SK-N-SH (cell line): ENCODE measurements at regions not wholly inside any gene's neighbourhood (a gene's known extent, or its start where the extent isn't known, plus 50 kb on each side); places are given as distances from the start of the nearest gene placed in this dataset.

Experiments
- CTCF ChIA-PET: fragments of 300-600, 350-600 bp; formaldehyde crosslinking; extraction: SDS; loops from one replicate; lab custom pipeline; 2021; lab: Yijun Ruan, JAX
- POLR2A ChIA-PET: fragments of 350-600 bp; sonication (Branson Sonifier 250); formaldehyde crosslinking; extraction: SDS; loops from one replicate; lab custom pipeline; 2020; ENCODE audit warnings: antibody characterized with exemption, inconsistent platforms; lab: Yijun Ruan, JAX
- DNase-seq: peaks from one replicate; pipeline ENCODE4 v3.0.0; 2012
- H2AFZ ChIP-seq: fragments of 200-600 bp; sonication (generic); 2 replicates; pipeline ENCODE4 v1.8.1; 2016; ENCODE audit warnings: antibody characterized with exemption, mild to moderate bottlenecking, low read depth
- H3F3A ChIP-seq: fragments of 200-600 bp; sonication (generic); replicated peaks from 2 replicates; pipeline ENCODE3; 2016; ENCODE audit warnings: antibody characterized with exemption, mild to moderate bottlenecking; ENCODE audit not compliant: insufficient read depth
- H3K27ac ChIP-seq, 2 experiments: fragments of 200-500 bp in 1 of 2; fragments of 200-600 bp in 1 of 2; sonication (Bioruptor generic) in 1 of 2; sonication (generic), shearing (Covaris generic) in 1 of 2; 2 replicates each; pipeline versions ENCODE4 v1.5.1 to v1.6.1; 2014 to 2016; ENCODE audit warnings: low read depth in 2 of 2, inconsistent platforms in 1 of 2, low read length in 1 of 2, mild to moderate bottlenecking in 1 of 2, mixed read lengths in 1 of 2
- H3K27me3 ChIP-seq: fragments of 200-600 bp; sonication (generic), shearing (Covaris generic); 2 replicates; pipeline ENCODE4 v1.6.1; 2016; ENCODE audit warnings: mixed run types; ENCODE audit not compliant: insufficient read depth
- H3K36me3 ChIP-seq, 2 experiments: fragments of 200-500 bp in 1 of 2; fragments of 200-600 bp in 1 of 2; sonication (Bioruptor generic) in 1 of 2; sonication (generic) in 1 of 2; replicated peaks in 1 of 2; 2 replicates each; pipeline versions ENCODE3 to v1.5.1; 2014 to 2016; ENCODE audit warnings: low read length in 1 of 2, mild to moderate bottlenecking in 1 of 2; ENCODE audit not compliant: insufficient read depth in 2 of 2, control insufficient read depth in 1 of 2
- H3K4me1 ChIP-seq, 2 experiments: fragments of 200-500 bp in 1 of 2; fragments of 200-600 bp in 1 of 2; sonication (Bioruptor generic) in 1 of 2; sonication (generic), shearing (Covaris generic) in 1 of 2; 2 replicates each; pipeline versions ENCODE4 v1.5.1 to v1.6.1; 2014 to 2016; ENCODE audit warnings: low read depth in 1 of 2, low read length in 1 of 2, mixed run types in 1 of 2; ENCODE audit not compliant: insufficient read depth in 2 of 2, control insufficient read depth in 1 of 2
- H3K4me2 ChIP-seq: fragments of 200-600 bp; sonication (generic), shearing (Covaris generic); 2 replicates; pipeline ENCODE4 v1.6.1; 2017; ENCODE audit warnings: mixed run types
- H3K4me3 ChIP-seq, 2 experiments: fragments of 200-500 bp in 1 of 2; fragments of 200-600 bp in 1 of 2; sonication (Bioruptor generic) in 1 of 2; sonication (generic), shearing (Covaris generic) in 1 of 2; 2 replicates each; pipeline versions ENCODE4 v1.5.1 to v1.8.1; 2014 to 2016; ENCODE audit warnings: low read depth in 2 of 2, inconsistent platforms in 1 of 2, low read length in 1 of 2, mild to moderate bottlenecking in 1 of 2, mixed read lengths in 1 of 2, moderate library complexity in 1 of 2
- H3K79me2 ChIP-seq: fragments of 200-600 bp; sonication (generic); 2 replicates; pipeline ENCODE4 v1.8.1; 2017; ENCODE audit warnings: mild to moderate bottlenecking; ENCODE audit not compliant: insufficient read depth
- H3K9ac ChIP-seq: fragments of 200-600 bp; sonication (generic); 2 replicates; pipeline ENCODE4 v1.6.1; 2017; ENCODE audit warnings: mixed run types
- H3K9me2 ChIP-seq: fragments of 200-600 bp; sonication (generic); 2 replicates; pipeline ENCODE4 v1.6.1; 2017; ENCODE audit warnings: mixed run types
- H3K9me3 ChIP-seq: fragments of 200-600 bp; sonication (generic); 2 replicates; pipeline ENCODE4 v1.6.1; 2017; ENCODE audit warnings: mixed run types, mild to moderate bottlenecking, moderate library complexity
- H4K20me1 ChIP-seq: fragments of 200-600 bp; sonication (generic); 2 replicates; pipeline ENCODE4 v1.6.1; 2017; ENCODE audit warnings: mild to moderate bottlenecking, mixed run types; ENCODE audit not compliant: insufficient read depth
- EP300 ChIP-seq, 2 experiments: IDR thresholded peaks; 2 replicates each; pipeline versions ENCODE4 v1.4.0 to v1.6.1; 2012; ENCODE audit warnings: borderline replicate concordance in 1 of 2, low read depth in 1 of 2, low read length in 1 of 2
- EZH2phosphoT487 ChIP-seq: fragments of 200-600 bp; sonication (generic); IDR thresholded peaks from 2 replicates; pipeline ENCODE4 v1.6.1; 2017; ENCODE audit warnings: low read depth, mixed run types, mild to moderate bottlenecking, antibody characterized with exemption, moderate library complexity, borderline replicate concordance
- FOSL2 ChIP-seq: IDR thresholded peaks from 2 replicates; pipeline ENCODE4 v1.4.0; 2012; ENCODE audit warnings: low read depth, mild to moderate bottlenecking, moderate library complexity, borderline replicate concordance
- FOXJ3 ChIP-seq: sonication (generic); formaldehyde crosslinking; IDR thresholded peaks from 2 replicates; pipeline ENCODE4 v1.5.1; 2020; ENCODE audit warnings: mild to moderate bottlenecking, missing genetic modification reagents
- FOXM1 ChIP-seq: IDR thresholded peaks from 2 replicates; pipeline ENCODE4 v1.4.0; 2012; ENCODE audit warnings: low read depth, mild to moderate bottlenecking
- GATA2 ChIP-seq: sonication (generic); formaldehyde crosslinking; IDR thresholded peaks from 2 replicates; pipeline ENCODE4 v1.5.0; 2020; ENCODE audit warnings: mild to moderate bottlenecking, missing genetic modification reagents
- JUND ChIP-seq: IDR thresholded peaks from 2 replicates; pipeline ENCODE4 v1.4.0; 2012
- MEF2A ChIP-seq: IDR thresholded peaks from 2 replicates; pipeline ENCODE4 v1.4.0; 2012; ENCODE audit warnings: low read depth, borderline replicate concordance
- MXI1 ChIP-seq: IDR thresholded peaks from 2 replicates; pipeline ENCODE4 v1.6.1; 2012; ENCODE audit warnings: mild to moderate bottlenecking, low read depth, low read length, improper control_type of control experiment
- NFIC ChIP-seq: IDR thresholded peaks from 2 replicates; pipeline ENCODE4 v1.4.0; 2012; ENCODE audit warnings: borderline replicate concordance
- REST ChIP-seq: IDR thresholded peaks from 2 replicates; pipeline ENCODE4 v1.6.1; 2012; ENCODE audit warnings: mild to moderate bottlenecking, low read depth, low read length, moderate library complexity
- RFX5 ChIP-seq: IDR thresholded peaks from 2 replicates; pipeline ENCODE4 v1.6.1; 2012; ENCODE audit warnings: mild to moderate bottlenecking, improper control_type of control experiment, low read length
- RXRA ChIP-seq: IDR thresholded peaks from 2 replicates; pipeline ENCODE4 v1.4.0; 2012; ENCODE audit warnings: low read depth, mild to moderate bottlenecking, borderline replicate concordance
- SMC3 ChIP-seq: IDR thresholded peaks from 2 replicates; pipeline ENCODE4 v1.6.1; 2012; ENCODE audit warnings: low read depth, low read length, improper control_type of control experiment
- TAF1 ChIP-seq: IDR thresholded peaks from 2 replicates; pipeline ENCODE4 v1.6.1; 2012; ENCODE audit warnings: low read depth, mild to moderate bottlenecking, low read length, moderate library complexity, borderline replicate concordance
- TEAD4 ChIP-seq: IDR thresholded peaks from 2 replicates; pipeline ENCODE4 v1.4.0; 2012; ENCODE audit warnings: mild to moderate bottlenecking, borderline replicate concordance; ENCODE audit not compliant: insufficient read depth
- USF2 ChIP-seq: fragments of 150-350 bp; IDR thresholded peaks from 2 replicates; pipeline ENCODE4 v1.6.1; 2017; ENCODE audit warnings: antibody characterized with exemption, low read length, low read depth, borderline replicate concordance
- WGBS: methylation state at CpG from one replicate; pipeline ENCODE4 v1.1.6; 2017; ENCODE audit warnings: low lambda C conversion rate; 5-methylcytosine and 5-hydroxymethylcytosine counted together
- TF ChIP-seq, protein P1 (sequence below): fragments of 150-350 bp; IDR thresholded peaks from 2 replicates; pipeline ENCODE4 v1.6.1; 2016; ENCODE audit warnings: mild to moderate bottlenecking, low read depth, low read length
- TF ChIP-seq, protein P2 (sequence below): fragments of 200-600 bp; sonication (generic); IDR thresholded peaks from 2 replicates; pipeline ENCODE4 v1.6.1; 2017; ENCODE audit warnings: antibody characterized with exemption, mild to moderate bottlenecking, moderate library complexity

GRCh38 chr5:167320019-167320418 is 971.4 kb upstream of the WWC1 start:
- no peak for DNase-seq
- TF ChIP-seq EP300 (IDR thresholded peaks at IDR 0.05; ENCODE audit: borderline replicate concordance in 1 of 2, low read depth in 1 of 2, low read length in 1 of 2) (peak in 1 of 2 experiments; percentile 63; a peak in 1 of 4 replicates), USF2 (no peak), GATA2 (CRISPR knock-in tag) (peak; percentile 56; the same call in 1 of the 2 replicates)
- no peaks in the 10 kb centered on the region for H4K20me1 ChIP-seq
- no peaks in the 10 kb centered on the region for H3F3A ChIP-seq
- peak overlapping the region in 1 of 2 experiments; percentile 36; a peak in 2 of 4 replicates for H3K27ac ChIP-seq
- H3K79me2 ChIP-seq = no peaks in the 10 kb centered on the region
- H3K36me3 ChIP-seq = no peaks in the 10 kb centered on the region
- ChIA-PET POLR2A (no interaction called here), CTCF (no interaction called here)
- H3K4me1 ChIP-seq = no peaks in the 10 kb centered on the region; a peak in 1 of 4 replicates
- H3K4me3 ChIP-seq = no peak overlapping the region
- H2AFZ ChIP-seq = no peak overlapping the region
- no peaks in the 10 kb centered on the region for H3K9me3 ChIP-seq
- no peak overlapping the region for H3K4me2 ChIP-seq
- no peaks in the 10 kb centered on the region for H3K27me3 ChIP-seq
- H3K9me2 ChIP-seq = no peaks in the 10 kb centered on the region
- no peak overlapping the region for H3K9ac ChIP-seq

- Histone ChIP-seq H3K9me3 (no peaks in the 10 kb centered on the region), H4K20me1 (no peaks in the 10 kb centered on the region), H3F3A (no peaks in the 10 kb centered on the region), H3K36me3 (no peaks in the 10 kb centered on the region), H3K4me3 (no peak overlapping the region), H3K27me3 (no peaks in the 10 kb centered on the region), H3K9ac (no peak overlapping the region), H3K4me2 (no peak overlapping the region), H3K4me1 (no peaks in the 10 kb centered on the region), H3K27ac (no peak overlapping the region), H3K9me2 (no peaks in the 10 kb centered on the region), H2AFZ (no peak overlapping the region), H3K79me2 (no peaks in the 10 kb centered on the region)
- DNase-seq = no peak
- ChIA-PET POLR2A (no interaction called here), CTCF (interaction anchor here (0.8 kb wide), 1 partner anchor 250 kb away, joined by 4 read pairs; no protein-coding TSS in a partner anchor)
- WGBS = 60% methylated on average over 5 of the region's 5 CpGs
- TF ChIP-seq FOXJ3 (CRISPR knock-in tag) = no peak
- TF ChIP-seq EZH2phosphoT487 = no peak
- no peak for TF ChIP-seq SMC3
- TF ChIP-seq MEF2A = no peak
- no peak for TF ChIP-seq TAF1
- TF ChIP-seq FOSL2 = no peak
- no peak for TF ChIP-seq TEAD4
- TF ChIP-seq USF2 = no peak
- no peak for TF ChIP-seq FOXM1
- no peak for TF ChIP-seq EP300 (IDR thresholded peaks at IDR 0.05; ENCODE audit: borderline replicate concordance in 1 of 2, low read depth in 1 of 2, low read length in 1 of 2)
- TF ChIP-seq, protein P1, sequence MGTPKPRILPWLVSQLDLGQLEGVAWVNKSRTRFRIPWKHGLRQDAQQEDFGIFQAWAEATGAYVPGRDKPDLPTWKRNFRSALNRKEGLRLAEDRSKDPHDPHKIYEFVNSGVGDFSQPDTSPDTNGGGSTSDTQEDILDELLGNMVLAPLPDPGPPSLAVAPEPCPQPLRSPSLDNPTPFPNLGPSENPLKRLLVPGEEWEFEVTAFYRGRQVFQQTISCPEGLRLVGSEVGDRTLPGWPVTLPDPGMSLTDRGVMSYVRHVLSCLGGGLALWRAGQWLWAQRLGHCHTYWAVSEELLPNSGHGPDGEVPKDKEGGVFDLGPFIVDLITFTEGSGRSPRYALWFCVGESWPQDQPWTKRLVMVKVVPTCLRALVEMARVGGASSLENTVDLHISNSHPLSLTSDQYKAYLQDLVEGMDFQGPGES = no peak
- TF ChIP-seq REST = no peak
- TF ChIP-seq JUND = no peak
- TF ChIP-seq RFX5 = no peak
- no peak for TF ChIP-seq MXI1
- no peak for TF ChIP-seq RXRA
- TF ChIP-seq, protein P2, sequence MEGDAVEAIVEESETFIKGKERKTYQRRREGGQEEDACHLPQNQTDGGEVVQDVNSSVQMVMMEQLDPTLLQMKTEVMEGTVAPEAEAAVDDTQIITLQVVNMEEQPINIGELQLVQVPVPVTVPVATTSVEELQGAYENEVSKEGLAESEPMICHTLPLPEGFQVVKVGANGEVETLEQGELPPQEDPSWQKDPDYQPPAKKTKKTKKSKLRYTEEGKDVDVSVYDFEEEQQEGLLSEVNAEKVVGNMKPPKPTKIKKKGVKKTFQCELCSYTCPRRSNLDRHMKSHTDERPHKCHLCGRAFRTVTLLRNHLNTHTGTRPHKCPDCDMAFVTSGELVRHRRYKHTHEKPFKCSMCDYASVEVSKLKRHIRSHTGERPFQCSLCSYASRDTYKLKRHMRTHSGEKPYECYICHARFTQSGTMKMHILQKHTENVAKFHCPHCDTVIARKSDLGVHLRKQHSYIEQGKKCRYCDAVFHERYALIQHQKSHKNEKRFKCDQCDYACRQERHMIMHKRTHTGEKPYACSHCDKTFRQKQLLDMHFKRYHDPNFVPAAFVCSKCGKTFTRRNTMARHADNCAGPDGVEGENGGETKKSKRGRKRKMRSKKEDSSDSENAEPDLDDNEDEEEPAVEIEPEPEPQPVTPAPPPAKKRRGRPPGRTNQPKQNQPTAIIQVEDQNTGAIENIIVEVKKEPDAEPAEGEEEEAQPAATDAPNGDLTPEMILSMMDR = no peak
- TF ChIP-seq NFIC = no peak
Measured at GRCh38 chr5:167332309-167332708, 959.1 kb upstream of the WWC1 start.
